ENCODE measurements at regions not wholly inside any gene's neighbourhood (a gene's known extent, or its start where the extent isn't known, plus 50 kb on each side); places are given as distances from the start of the nearest gene placed in this dataset.

DNA sequence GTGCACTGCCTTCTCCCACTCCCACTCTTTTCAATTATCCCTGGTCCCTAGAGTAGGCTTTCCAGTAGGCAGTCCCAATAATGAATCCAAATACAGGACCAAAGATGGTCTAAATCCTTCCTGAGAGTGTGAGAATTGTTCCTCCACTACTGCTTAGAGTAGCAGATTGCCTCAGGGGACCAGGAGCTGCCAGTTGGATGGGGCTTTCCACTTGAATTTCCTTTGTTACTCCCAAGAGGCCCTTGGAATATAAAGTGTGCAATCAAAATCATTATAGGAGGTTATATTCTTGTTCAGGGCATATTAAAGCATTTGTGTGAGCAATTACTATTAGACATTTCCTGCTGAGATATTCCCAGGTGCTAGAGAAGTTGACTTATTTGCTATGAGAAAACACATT, 156.6 kb upstream of the TLL1 start:
- TF ChIP-seq, protein P1, sequence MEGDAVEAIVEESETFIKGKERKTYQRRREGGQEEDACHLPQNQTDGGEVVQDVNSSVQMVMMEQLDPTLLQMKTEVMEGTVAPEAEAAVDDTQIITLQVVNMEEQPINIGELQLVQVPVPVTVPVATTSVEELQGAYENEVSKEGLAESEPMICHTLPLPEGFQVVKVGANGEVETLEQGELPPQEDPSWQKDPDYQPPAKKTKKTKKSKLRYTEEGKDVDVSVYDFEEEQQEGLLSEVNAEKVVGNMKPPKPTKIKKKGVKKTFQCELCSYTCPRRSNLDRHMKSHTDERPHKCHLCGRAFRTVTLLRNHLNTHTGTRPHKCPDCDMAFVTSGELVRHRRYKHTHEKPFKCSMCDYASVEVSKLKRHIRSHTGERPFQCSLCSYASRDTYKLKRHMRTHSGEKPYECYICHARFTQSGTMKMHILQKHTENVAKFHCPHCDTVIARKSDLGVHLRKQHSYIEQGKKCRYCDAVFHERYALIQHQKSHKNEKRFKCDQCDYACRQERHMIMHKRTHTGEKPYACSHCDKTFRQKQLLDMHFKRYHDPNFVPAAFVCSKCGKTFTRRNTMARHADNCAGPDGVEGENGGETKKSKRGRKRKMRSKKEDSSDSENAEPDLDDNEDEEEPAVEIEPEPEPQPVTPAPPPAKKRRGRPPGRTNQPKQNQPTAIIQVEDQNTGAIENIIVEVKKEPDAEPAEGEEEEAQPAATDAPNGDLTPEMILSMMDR (IDR thresholded peaks at IDR 0.05), result no peak
- no peak for TF ChIP-seq EZH2phosphoT487 (IDR thresholded peaks at IDR 0.05)
